Activated CD4-positive, alpha-beta T cell treated with anti-CD3 and anti-CD28 coated beads for 36 hours (primary cell): ENCODE measurements at regions not wholly inside any gene's neighbourhood (a gene's known extent, or its start where the extent isn't known, plus 50 kb on each side); places are given as distances from the start of the nearest gene placed in this dataset.
"Not testable (repeated sequence)": the region's sequence is repeated elsewhere in the genome, so short reads cannot be mapped to it uniquely, and the experiment has no call there.

Source experiments
- ATAC-seq: fragments of 200-7000 bp; cut with Tn5 transposase; one replicate; pipeline ENCODE4 v1.10.0; 2021; ENCODE audit warnings: mild to moderate bottlenecking, moderate library complexity
- CTCF ChIA-PET: fragments of 350-600 bp; sonication (Branson Sonifier 250); formaldehyde crosslinking; loops from one replicate; lab custom pipeline; 2021; ENCODE audit warnings: antibody characterized with exemption; lab: Charles Lee
- POLR2A ChIA-PET: fragments of 350-600 bp; sonication (Branson Sonifier 250); formaldehyde crosslinking; loops from one replicate; lab custom pipeline; 2021; ENCODE audit warnings: antibody characterized with exemption, inconsistent platforms; lab: Charles Lee
- DNase-seq: peaks from one replicate; pipeline ENCODE4 v3.0.0-alpha.2; 2020
- H3K27ac Mint-ChIP-seq: one replicate; pipeline ENCODE4 v1.8.0; 2021; ENCODE audit warnings: mixed read lengths
- H3K27me3 Mint-ChIP-seq: one replicate; pipeline ENCODE4 v1.8.0; 2021; ENCODE audit warnings: mixed read lengths
- H3K36me3 Mint-ChIP-seq: one replicate; pipeline ENCODE4 v1.8.0; 2021; ENCODE audit warnings: low read depth, mixed read lengths
- H3K4me1 Mint-ChIP-seq: one replicate; pipeline ENCODE4 v1.8.0; 2021; ENCODE audit warnings: mixed read lengths
- H3K4me3 Mint-ChIP-seq: one replicate; pipeline ENCODE4 v1.8.0; 2021; ENCODE audit warnings: mild to moderate bottlenecking, moderate library complexity, mixed read lengths
- H3K9me3 Mint-ChIP-seq: one replicate; pipeline ENCODE4 v1.8.0; 2021; ENCODE audit warnings: low read depth, mixed read lengths
- intact Hi-C, 2 experiments: fragments of 100-400 bp; cut with DNase I in 1 of 2; cut with micrococcal nuclease in 1 of 2; formaldehyde crosslinking; loops; one replicate each; pipeline versions ENCODE4 v1.14.2 to v1.15.1; 2022 to 2024; cut with DNase I, micrococcal nuclease

- CTCF ChIA-PET = interaction anchor here (0.9 to 1.5 kb wide), 3 partner anchors 13 to 77 kb away, joined by 3 to 4 read pairs (median 3); no protein-coding TSS in a partner anchor
Observed at GRCh38 chr5:91302958-91303357, 80.2 kb downstream of the ARRDC3 start.

GRCh38 chr5:91302305-91302704, 80.8 kb downstream of the ARRDC3 start:
- no peaks in the 10 kb centered on the region for H3K36me3 Mint-ChIP-seq
- DNase-seq (no peak), ATAC-seq (no peak)
- H3K4me3 Mint-ChIP-seq = no peak overlapping the region
- no peak overlapping the region for H3K27ac Mint-ChIP-seq
- intact Hi-C loops = no loop called here
- ChIA-PET CTCF (interaction anchor here (0.9 to 2.2 kb wide), 4 partner anchors 9 to 76 kb away, joined by 3 to 11 read pairs (median 4); no protein-coding TSS in a partner anchor), POLR2A (interaction anchor here (0.6 kb wide), 1 partner anchor 21 kb away, joined by 3 read pairs; no protein-coding TSS in a partner anchor)
- H3K9me3 Mint-ChIP-seq = no peaks in the 10 kb centered on the region
- H3K27me3 Mint-ChIP-seq = no peaks in the 10 kb centered on the region
- H3K4me1 Mint-ChIP-seq = peaks cover 2% of the 10 kb centered on the region

More at GRCh38 chr5:91302958-91303357, 80.2 kb downstream of the ARRDC3 start:
- ATAC-seq (no peak), DNase-seq (no peak)
- no peaks in the 10 kb centered on the region for H3K36me3 Mint-ChIP-seq
- no peaks in the 10 kb centered on the region for H3K9me3 Mint-ChIP-seq
- no peak overlapping the region for H3K27ac Mint-ChIP-seq
- H3K27me3 Mint-ChIP-seq = no peaks in the 10 kb centered on the region
- intact Hi-C loops = no loop called here
- no peak overlapping the region for H3K4me3 Mint-ChIP-seq
- H3K4me1 Mint-ChIP-seq = peaks cover 2% of the 10 kb centered on the region
- POLR2A ChIA-PET = interaction anchor here (0.6 kb wide), 1 partner anchor 54 kb away, joined by 3 read pairs; no protein-coding TSS in a partner anchor

GRCh38 chr5:91301106-91301846, 81.8 kb downstream of the ARRDC3 start:
- no peak for ATAC-seq
- H3K4me1 Mint-ChIP-seq = peaks cover 2% of the 10 kb centered on the region
- H3K27me3 Mint-ChIP-seq = no peaks in the 10 kb centered on the region
- H3K36me3 Mint-ChIP-seq = no peaks in the 10 kb centered on the region
- POLR2A ChIA-PET = no interaction called here
- intact Hi-C loops = no loop called here
- no peaks in the 10 kb centered on the region for H3K9me3 Mint-ChIP-seq
- CTCF ChIA-PET = interaction anchor here (0.6 to 2.2 kb wide), 5 partner anchors 10 to 673 kb away, joined by 3 to 11 read pairs (median 3); no protein-coding TSS in a partner anchor
- no peak for DNase-seq
- H3K4me3 Mint-ChIP-seq = no peak overlapping the region
- no peak overlapping the region for H3K27ac Mint-ChIP-seq

- no peak for ATAC-seq
- Mint-ChIP-seq H3K9me3 (no peaks in the 10 kb centered on the region), H3K4me1 (peaks cover 2% of the 10 kb centered on the region), H3K27me3 (no peaks in the 10 kb centered on the region), H3K36me3 (no peaks in the 10 kb centered on the region), H3K4me3 (no peak overlapping the region), H3K27ac (no peak overlapping the region)
- ChIA-PET CTCF (no interaction called here), POLR2A (no interaction called here)
- intact Hi-C loops = no loop called here
- DNase-seq = no peak
Observed at GRCh38 chr5:91297994-91298393, 85.1 kb downstream of the ARRDC3 start.

- DNase-seq (no peak), ATAC-seq (no peak)
- H3K27ac Mint-ChIP-seq = no peak overlapping the region
- no peak overlapping the region for H3K4me3 Mint-ChIP-seq
- CTCF ChIA-PET = no interaction called here
- H3K36me3 Mint-ChIP-seq = no peaks in the 10 kb centered on the region
- intact Hi-C loops = no loop called here
- POLR2A ChIA-PET = interaction anchor here (1.2 kb wide), 1 partner anchor 16 kb away, joined by 3 read pairs; no protein-coding TSS in a partner anchor
- no peaks in the 10 kb centered on the region for H3K27me3 Mint-ChIP-seq
- H3K9me3 Mint-ChIP-seq = no peaks in the 10 kb centered on the region
- H3K4me1 Mint-ChIP-seq = peaks cover 8% of the 10 kb centered on the region
Observed at GRCh38 chr5:91296674-91297143, 86.4 kb downstream of the ARRDC3 start.

GRCh38 chr5:91296102-91296501, 87.0 kb downstream of the ARRDC3 start:
- H3K36me3 Mint-ChIP-seq, CTCF ChIA-PET, H3K27ac Mint-ChIP-seq, DNase-seq, intact Hi-C loops, H3K27me3 Mint-ChIP-seq, ATAC-seq, H3K9me3 Mint-ChIP-seq, H3K4me1 Mint-ChIP-seq, H3K4me3 Mint-ChIP-seq: not testable (repeated sequence)
- POLR2A ChIA-PET = interaction anchor here (1.2 kb wide), 1 partner anchor 16 kb away, joined by 3 read pairs; no protein-coding TSS in a partner anchor

GRCh38 chr5:91293131-91293530, 90.0 kb downstream of the ARRDC3 start:
- Mint-ChIP-seq H3K27ac (no peak overlapping the region), H3K27me3 (no peaks in the 10 kb centered on the region), H3K36me3 (no peaks in the 10 kb centered on the region), H3K4me3 (no peak overlapping the region), H3K4me1 (peaks cover 6% of the 10 kb centered on the region), H3K9me3 (no peaks in the 10 kb centered on the region)
- POLR2A ChIA-PET = no interaction called here
- ATAC-seq (peak; percentile 37), DNase-seq (no peak)
- intact Hi-C loops = no loop called here
- CTCF ChIA-PET = no interaction called here

GRCh38 chr5:91291628-91292569, 91.2 kb downstream of the ARRDC3 start:
- ChIA-PET CTCF (interaction anchor here (0.5 to 1.0 kb wide), 3 partner anchors 20 to 91 kb away, joined by 3 to 6 read pairs (median 4); partner anchors contain the start of gene ARRDC3), POLR2A (no interaction called here)
- Mint-ChIP-seq H3K4me1 (peaks cover 6% of the 10 kb centered on the region), H3K27me3 (no peaks in the 10 kb centered on the region), H3K27ac (peak overlapping the region; percentile 37), H3K36me3 (no peaks in the 10 kb centered on the region), H3K9me3 (no peaks in the 10 kb centered on the region), H3K4me3 (no peak overlapping the region)
- DNase-seq (no peak), ATAC-seq (peak; percentile 86)
- intact Hi-C loops = no loop called here

- peaks cover 16% of the 10 kb centered on the region for H3K9me3 Mint-ChIP-seq
- DNase-seq = no peak
- H3K4me3 Mint-ChIP-seq = no peak overlapping the region
- ChIA-PET POLR2A (no interaction called here), CTCF (no interaction called here)
- H3K27ac Mint-ChIP-seq = no peak overlapping the region
- H3K27me3 Mint-ChIP-seq = no peaks in the 10 kb centered on the region
- H3K4me1 Mint-ChIP-seq = peaks cover 19% of the 10 kb centered on the region
- peaks cover 6% of the 10 kb centered on the region for H3K36me3 Mint-ChIP-seq
- intact Hi-C loops = no loop called here
- no peak for ATAC-seq
Observed at GRCh38 chr5:91288118-91288916, 94.8 kb downstream of the ARRDC3 start.

- H3K4me3 Mint-ChIP-seq, CTCF ChIA-PET, intact Hi-C loops, H3K27me3 Mint-ChIP-seq, H3K27ac Mint-ChIP-seq, DNase-seq, ATAC-seq, POLR2A ChIA-PET: not testable (repeated sequence)
- peaks cover 42% of the 10 kb centered on the region for H3K4me1 Mint-ChIP-seq
- peaks cover 12% of the 10 kb centered on the region for H3K36me3 Mint-ChIP-seq
- peaks cover 24% of the 10 kb centered on the region for H3K9me3 Mint-ChIP-seq
Observed at GRCh38 chr5:91285062-91285461, 98.1 kb downstream of the ARRDC3 start.
